Fibroblast of mammary gland (primary cell): ENCODE measurements at regions not wholly inside any gene's neighbourhood (a gene's known extent, or its start where the extent isn't known, plus 50 kb on each side); places are given as distances from the start of the nearest gene placed in this dataset.
"Not testable (repeated sequence)": the region's sequence is repeated elsewhere in the genome, so short reads cannot be mapped to it uniquely, and the experiment has no call there.

Experiments used
- DNase-seq: peaks from one replicate; pipeline ENCODE4 v3.0.0-alpha.2; 2010; ENCODE audit warnings: low read depth
- H3K4me3 ChIP-seq: 2 replicates; pipeline ENCODE4 v1.5.1; 2011; ENCODE audit warnings: low read depth, mild to moderate bottlenecking, low read length, moderate library complexity; ENCODE audit not compliant: control insufficient read depth
- CTCF ChIP-seq: conservative IDR thresholded peaks from 2 replicates; pipeline ENCODE4 v1.5.1; 2011; ENCODE audit warnings: low read depth, low read length, inconsistent platforms; ENCODE audit not compliant: control insufficient read depth, insufficient read depth

GRCh38 chr3:21912711-21913110 lies 161.7 kb upstream of the ZNF385D start:
- TF ChIP-seq CTCF: no peak
- DNase-seq: no peak
- H3K4me3 ChIP-seq: no peak overlapping the region

DNA sequence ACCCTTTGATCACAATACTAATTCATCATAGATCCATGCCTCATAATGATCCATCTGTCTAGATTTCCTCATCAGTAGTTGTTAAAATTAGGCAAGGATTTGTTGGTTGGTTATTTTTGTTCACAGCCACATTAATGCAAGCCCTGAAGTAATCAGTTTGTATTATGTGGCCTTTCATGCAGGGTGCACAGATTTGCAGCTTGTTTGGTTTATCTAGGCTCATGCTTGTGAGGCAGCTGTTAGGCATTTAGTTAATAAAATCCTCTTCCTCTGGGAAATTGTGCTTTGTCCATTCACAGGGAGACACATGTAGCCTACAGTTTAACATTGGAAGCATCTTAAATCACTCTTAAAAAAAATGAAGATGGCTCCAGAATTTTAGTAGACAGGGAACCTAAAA lies 162.8 kb upstream of the ZNF385D start:
- DNase-seq: peak; percentile 36
- TF ChIP-seq CTCF: no peak
- no peak overlapping the region for H3K4me3 ChIP-seq

DNA sequence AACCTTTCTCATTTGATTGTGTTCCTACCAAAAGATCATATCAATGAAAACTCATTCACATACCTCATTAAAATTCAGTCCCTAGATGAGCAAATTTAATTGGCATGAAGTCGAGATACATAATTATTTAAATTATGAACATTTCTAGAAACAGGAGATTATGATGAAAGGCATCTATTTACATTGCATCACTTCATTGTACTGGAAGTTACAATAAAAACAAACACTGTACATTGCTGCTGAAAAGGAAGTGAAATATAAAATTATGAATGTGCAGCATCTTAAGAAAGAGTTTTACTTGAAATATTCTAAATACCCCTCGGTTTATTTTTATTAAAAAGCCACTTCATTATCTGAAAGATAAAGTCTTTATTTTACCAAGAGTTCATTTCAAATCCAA lies 163.4 kb upstream of the ZNF385D start:
- DNase-seq: no peak
- H3K4me3 ChIP-seq: no peak overlapping the region

GRCh38 chr3:21919383-21919782 lies 168.4 kb upstream of the ZNF385D start:
- no peak overlapping the region for H3K4me3 ChIP-seq
- DNase-seq: no peak
- TF ChIP-seq CTCF: no peak

More for the DNA sequence above, 163.4 kb upstream of the ZNF385D start:
- TF ChIP-seq CTCF: no peak

- no peak overlapping the region for H3K4me3 ChIP-seq
- TF ChIP-seq CTCF: no peak
- DNase-seq: peak; percentile 65
Measured at GRCh38 chr3:21920421-21920861, 169.4 kb upstream of the ZNF385D start.

DNA sequence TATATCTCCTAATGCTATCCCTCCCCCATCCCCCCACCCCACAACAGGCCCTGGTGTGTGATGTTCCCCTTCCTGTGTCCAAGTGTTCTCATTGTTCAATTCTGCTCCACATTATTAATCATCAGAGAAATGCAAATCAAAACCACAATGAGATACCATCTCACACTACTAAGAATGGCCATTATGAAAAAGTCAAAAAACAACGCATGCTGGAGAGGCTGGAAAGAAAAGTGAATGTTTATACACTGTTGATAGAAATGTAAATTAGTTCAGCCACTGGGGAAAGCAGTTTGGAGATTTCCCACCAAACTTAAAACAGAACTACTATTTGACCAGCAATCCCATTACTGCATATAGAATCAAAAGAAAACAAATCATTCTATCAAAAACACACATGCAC lies 172.1 kb upstream of the ZNF385D start:
- not testable (repeated sequence) for DNase-seq

GRCh38 chr3:21927261-21927660 lies 176.3 kb upstream of the ZNF385D start:
- H3K4me3 ChIP-seq: no peak overlapping the region
- no peak for TF ChIP-seq CTCF
- no peak for DNase-seq

More for the DNA sequence above, 172.1 kb upstream of the ZNF385D start:
- H3K4me3 ChIP-seq: not testable (repeated sequence)
